Aorta (tissue), 5 donors: ENCODE measurements at regions not wholly inside any gene's neighbourhood (a gene's known extent, or its start where the extent isn't known, plus 50 kb on each side); places are given as distances from the start of the nearest gene placed in this dataset.

Experiments
- ATAC-seq: fragments of 200-7000 bp; cut with Tn5 transposase; one replicate; pipeline ENCODE4 v1.9.1; 2022; ENCODE audit warnings: moderate library complexity; ENCODE audit not compliant: low FRiP score
- DNase-seq, 2 donors: peaks; one replicate each; pipeline ENCODE4 v3.0.0-alpha.2; 2020
- H3K27ac ChIP-seq, 2 donors: one replicate each; pipeline ENCODE4 v1.5.1; 2013; ENCODE audit warnings: low read length in 2 of 2, mild to moderate bottlenecking in 2 of 2, moderate library complexity in 2 of 2, control low read depth in 1 of 2, inconsistent platforms in 1 of 2, low read depth in 1 of 2
- H3K27me3 ChIP-seq, 2 donors: one replicate each; pipeline ENCODE4 v1.6.1; 2013; ENCODE audit warnings: control low read depth in 1 of 2, low read length in 1 of 2, mild to moderate bottlenecking in 1 of 2, moderate library complexity in 1 of 2; ENCODE audit not compliant: insufficient read depth in 2 of 2, control insufficient read depth in 1 of 2
- H3K36me3 ChIP-seq, 2 donors: one replicate each; pipeline ENCODE4 v1.6.1; 2013; ENCODE audit warnings: control low read depth in 1 of 2, low read length in 1 of 2, mild to moderate bottlenecking in 1 of 2; ENCODE audit not compliant: insufficient read depth in 2 of 2, control insufficient read depth in 1 of 2
- H3K4me1 ChIP-seq, 2 donors: one replicate each; pipeline ENCODE4 v1.6.1; 2013; ENCODE audit warnings: low read length in 2 of 2, control low read depth in 1 of 2, mild to moderate bottlenecking in 1 of 2, moderate library complexity in 1 of 2; ENCODE audit not compliant: insufficient read depth in 2 of 2, control insufficient read depth in 1 of 2
- H3K4me3 ChIP-seq, 2 donors: one replicate each; pipeline ENCODE4 v1.5.1; 2013; ENCODE audit warnings: low read length in 2 of 2, control low read depth in 1 of 2, mild to moderate bottlenecking in 1 of 2
- H3K9me3 ChIP-seq: one replicate; pipeline ENCODE4 v1.6.1; 2013; ENCODE audit warnings: mild to moderate bottlenecking, low read length; ENCODE audit not compliant: control insufficient read depth
- WGBS, 2 donors: extraction: QIAGEN DNeasy Blood & Tissue Kit; methylation state at CpG; one replicate each; pipeline ENCODE4 v1.1.7; 2013; 5-methylcytosine and 5-hydroxymethylcytosine counted together
- intact Hi-C, 2 donors: fragments of 100-400 bp; cut with DNase I; formaldehyde crosslinking; loops; one replicate each; pipeline versions ENCODE4 v1.14.2 to v1.15.0; 2022
- donor health status: healthy with polysubstance abuse.
- donor health status: Bipolar disorder and iron deficiency.
- donor health status: DM: no; HTN: no; CAD: no.
- donor health status: DM: no; HTN: no; CAD: no.
- donor health status: DM: yes; HTN: yes; CAD: no.

GRCh38 chr7:34365611-34366010 is 292.4 kb upstream of the NPSR1 start:
- 87 to 91% methylated on average over 5 of the region's 5 CpGs for WGBS, 2 donors
- H3K36me3 ChIP-seq: no peaks in the 10 kb centered on the region
- H3K9me3 ChIP-seq: no peaks in the 10 kb centered on the region
- no peak for ATAC-seq
- no peaks in the 10 kb centered on the region for H3K4me1 ChIP-seq
- no peak overlapping the region for H3K4me3 ChIP-seq
- no peak for DNase-seq
- intact Hi-C loops: no loop called here
- H3K27ac ChIP-seq: no peak overlapping the region
- H3K27me3 ChIP-seq: peaks cover 0 to 1% of the 10 kb centered on the region in 2 donors

- H3K27ac ChIP-seq: no peak overlapping the region
- no peaks in the 10 kb centered on the region for H3K4me1 ChIP-seq
- ATAC-seq (no peak), DNase-seq (no peak)
- no peaks in the 10 kb centered on the region for H3K36me3 ChIP-seq
- peaks cover 2% of the 10 kb centered on the region for H3K9me3 ChIP-seq
- H3K4me3 ChIP-seq: no peak overlapping the region
- no peaks in the 10 kb centered on the region for H3K27me3 ChIP-seq
- intact Hi-C loops: no loop called here
- WGBS, 2 donors: 36 to 47% methylated on average over 4 of the region's 4 CpGs
Measured at GRCh38 chr7:34371922-34372321, 286.1 kb upstream of the NPSR1 start.

GRCh38 chr7:34373940-34374339 is 284.1 kb upstream of the NPSR1 start:
- ATAC-seq: no peak
- intact Hi-C loops: no loop called here

GRCh38 chr7:34382166-34382893 is 275.7 kb upstream of the NPSR1 start:
- WGBS, 2 donors: 85 to 87% methylated on average over 4 of the region's 4 CpGs
- DNase-seq (no peak), ATAC-seq (no peak)
- Histone ChIP-seq H3K27ac (no peak overlapping the region), H3K9me3 (peaks cover 2% of the 10 kb centered on the region), H3K4me1 (no peaks in the 10 kb centered on the region), H3K4me3 (no peak overlapping the region), H3K36me3 (no peaks in the 10 kb centered on the region), H3K27me3 (no peaks in the 10 kb centered on the region)
- intact Hi-C loops: no loop called here

More at GRCh38 chr7:34373940-34374339, 284.1 kb upstream of the NPSR1 start:
- H3K27me3 ChIP-seq: no peaks in the 10 kb centered on the region
- no peak overlapping the region for H3K4me3 ChIP-seq
- WGBS, 2 donors: 34 to 46% methylated on average over 1 of the region's 1 CpG
- H3K9me3 ChIP-seq: peaks cover 2% of the 10 kb centered on the region
- no peaks in the 10 kb centered on the region for H3K4me1 ChIP-seq
- H3K36me3 ChIP-seq: no peaks in the 10 kb centered on the region
- DNase-seq: no peak
- no peak overlapping the region for H3K27ac ChIP-seq

GRCh38 chr7:34385384-34385783 is 272.6 kb upstream of the NPSR1 start:
- ATAC-seq (no peak), DNase-seq (no peak)
- Histone ChIP-seq H3K36me3 (no peaks in the 10 kb centered on the region), H3K9me3 (peaks cover 2% of the 10 kb centered on the region), H3K27ac (no peak overlapping the region), H3K4me3 (no peak overlapping the region), H3K4me1 (no peaks in the 10 kb centered on the region), H3K27me3 (no peaks in the 10 kb centered on the region)
- 7 to 16% methylated on average over 1 of the region's 1 CpG for WGBS, 2 donors
- intact Hi-C loops: no loop called here

- H3K4me3 ChIP-seq: no peak overlapping the region
- DNase-seq: no peak
- H3K27ac ChIP-seq: no peak overlapping the region
- 92 to 94% methylated on average over 7 of the region's 7 CpGs for WGBS, 2 donors
- no peaks in the 10 kb centered on the region for H3K9me3 ChIP-seq
- H3K4me1 ChIP-seq: no peaks in the 10 kb centered on the region
- no peaks in the 10 kb centered on the region for H3K27me3 ChIP-seq
- no peaks in the 10 kb centered on the region for H3K36me3 ChIP-seq
- intact Hi-C loops: no loop called here
- no peak for ATAC-seq
Measured at GRCh38 chr7:34389332-34390078, 268.5 kb upstream of the NPSR1 start.

GRCh38 chr7:34390103-34390502 is 267.9 kb upstream of the NPSR1 start:
- no peak overlapping the region for H3K27ac ChIP-seq
- no peak for ATAC-seq
- DNase-seq: no peak
- no peak overlapping the region for H3K4me3 ChIP-seq
- no peaks in the 10 kb centered on the region for H3K4me1 ChIP-seq
- 72 to 78% methylated on average over 1 of the region's 1 CpG for WGBS, 2 donors
- intact Hi-C loops: no loop called here
- H3K27me3 ChIP-seq: no peaks in the 10 kb centered on the region
- no peaks in the 10 kb centered on the region for H3K36me3 ChIP-seq
- H3K9me3 ChIP-seq: no peaks in the 10 kb centered on the region

- Histone ChIP-seq H3K4me3 (no peak overlapping the region), H3K27me3 (no peaks in the 10 kb centered on the region), H3K27ac (no peak overlapping the region), H3K9me3 (no peaks in the 10 kb centered on the region), H3K36me3 (no peaks in the 10 kb centered on the region), H3K4me1 (no peaks in the 10 kb centered on the region)
- DNase-seq (no peak), ATAC-seq (no peak)
- intact Hi-C loops: no loop called here
Measured at GRCh38 chr7:34392972-34393371, 265.0 kb upstream of the NPSR1 start.
